Thoracic aorta (tissue), 2 donors: ENCODE measurements at regions not wholly inside any gene's neighbourhood (a gene's known extent, or its start where the extent isn't known, plus 50 kb on each side); places are given as distances from the start of the nearest gene placed in this dataset.

Experiments used
- ATAC-seq: fragments of 150-250 bp; one replicate; pipeline ENCODE4 v1.8.0; 2017; ENCODE audit warnings: low read depth; ENCODE audit not compliant: insufficient number of reproducible peaks, low FRiP score
- DNase-seq: peaks from one replicate; pipeline ENCODE4 v3.0.0-alpha.2; 2020; ENCODE audit warnings: low spot score
- H3K27ac ChIP-seq, 2 donors: fragments of 200-600 bp; sonication (generic); 1 replicate in 1 of 2; 2 replicates in 1 of 2; pipeline ENCODE4 v1.5.1; 2016; ENCODE audit warnings: mild to moderate bottlenecking in 2 of 2, moderate library complexity in 2 of 2
- H3K27me3 ChIP-seq: fragments of 200-600 bp; sonication (generic); replicated peaks from 2 replicates; pipeline ENCODE4 v1.6.0; 2016; ENCODE audit warnings: mild to moderate bottlenecking; ENCODE audit not compliant: insufficient read depth
- H3K36me3 ChIP-seq: fragments of 200-600 bp; sonication (generic); one replicate; pipeline ENCODE4 v1.5.1; 2016
- H3K4me1 ChIP-seq, 2 donors: fragments of 200-600 bp; sonication (generic); 1 replicate in 1 of 2; 2 replicates in 1 of 2; pipeline versions ENCODE4 v1.5.1 to v1.6.0; 2016; ENCODE audit warnings: low read depth in 2 of 2, mild to moderate bottlenecking in 1 of 2; ENCODE audit not compliant: control insufficient read depth in 1 of 2
- H3K4me3 ChIP-seq: fragments of 200-600 bp; sonication (generic); 2 replicates; pipeline ENCODE4 v1.5.1; 2016; ENCODE audit warnings: mild to moderate bottlenecking
- H3K9me3 ChIP-seq: fragments of 200-600 bp; sonication (generic); 2 replicates; pipeline ENCODE4 v1.5.1; 2016
- CTCF ChIP-seq: fragments of 200-600 bp; sonication (generic); IDR thresholded peaks from one replicate; pipeline ENCODE4 v1.5.1; 2019; ENCODE audit warnings: antibody characterized with exemption

GRCh38 chr4:111031001-111031579, 408.2 kb upstream of the PITX2 start:
- H3K27ac ChIP-seq: no peak overlapping the region
- no peak for TF ChIP-seq CTCF
- no peaks in the 10 kb centered on the region for H3K4me1 ChIP-seq
- no peaks in the 10 kb centered on the region for H3K9me3 ChIP-seq
- no peaks in the 10 kb centered on the region for H3K27me3 ChIP-seq
- ATAC-seq (no peak), DNase-seq (no peak)
- no peaks in the 10 kb centered on the region for H3K36me3 ChIP-seq
- no peak overlapping the region for H3K4me3 ChIP-seq

GRCh38 chr4:111031596-111031995, 408.7 kb upstream of the PITX2 start:
- H3K9me3 ChIP-seq: no peaks in the 10 kb centered on the region
- ATAC-seq: no peak
- H3K27me3 ChIP-seq: no peaks in the 10 kb centered on the region

GRCh38 chr4:111037591-111038360, 414.9 kb upstream of the PITX2 start:
- H3K9me3 ChIP-seq: no peaks in the 10 kb centered on the region
- H3K36me3 ChIP-seq: no peaks in the 10 kb centered on the region
- H3K27ac ChIP-seq: no peak overlapping the region
- H3K27me3 ChIP-seq: no peaks in the 10 kb centered on the region
- no peak for DNase-seq
- ATAC-seq: no peak
- TF ChIP-seq CTCF: no peak
- no peaks in the 10 kb centered on the region for H3K4me1 ChIP-seq
- H3K4me3 ChIP-seq: no peak overlapping the region

More at GRCh38 chr4:111031596-111031995, 408.7 kb upstream of the PITX2 start:
- H3K4me1 ChIP-seq: no peaks in the 10 kb centered on the region
- DNase-seq: no peak
- H3K36me3 ChIP-seq: no peaks in the 10 kb centered on the region
- H3K4me3 ChIP-seq: no peak overlapping the region
- no peak for TF ChIP-seq CTCF
- no peak overlapping the region for H3K27ac ChIP-seq

GRCh38 chr4:111040904-111041303, 418.0 kb upstream of the PITX2 start:
- Histone ChIP-seq H3K4me1 (no peaks in the 10 kb centered on the region), H3K4me3 (no peak overlapping the region), H3K36me3 (no peaks in the 10 kb centered on the region), H3K9me3 (no peaks in the 10 kb centered on the region), H3K27ac (no peak overlapping the region), H3K27me3 (no peaks in the 10 kb centered on the region)
- DNase-seq (no peak), ATAC-seq (no peak)
- TF ChIP-seq CTCF: no peak

GRCh38 chr4:111043286-111043685, 420.4 kb upstream of the PITX2 start:
- Histone ChIP-seq H3K27ac (no peak overlapping the region), H3K9me3 (no peaks in the 10 kb centered on the region), H3K4me1 (no peaks in the 10 kb centered on the region), H3K4me3 (no peak overlapping the region), H3K27me3 (no peaks in the 10 kb centered on the region), H3K36me3 (no peaks in the 10 kb centered on the region)
- TF ChIP-seq CTCF: no peak
- ATAC-seq (no peak), DNase-seq (no peak)
